ENCODE measurements at regions not wholly inside any gene's neighbourhood (a gene's known extent, or its start where the extent isn't known, plus 50 kb on each side); places are given as distances from the start of the nearest gene placed in this dataset.

DNA sequence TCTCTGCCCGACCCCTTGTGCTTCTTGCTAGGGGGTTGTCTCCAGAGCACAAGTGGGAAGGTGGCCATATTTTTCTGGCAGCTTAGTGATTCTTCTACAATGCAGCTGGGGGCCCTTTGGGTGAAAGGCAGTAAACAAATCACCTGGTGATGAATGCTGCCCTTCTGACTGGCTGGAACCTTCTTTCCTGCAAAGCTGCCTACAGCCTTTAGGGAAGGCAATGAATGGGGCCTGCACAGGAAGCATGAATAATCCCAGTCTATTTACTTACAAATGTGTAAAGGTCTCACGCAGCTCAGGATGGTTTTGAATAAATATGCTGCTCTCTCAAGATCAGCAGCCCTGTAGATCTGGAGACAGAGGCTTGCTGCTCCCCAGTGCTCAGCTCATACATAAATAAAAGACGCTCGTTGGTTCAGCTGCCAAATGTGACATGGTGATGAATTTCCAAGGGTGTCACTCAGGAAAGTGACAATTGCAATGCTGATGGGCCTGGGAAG lies 289.2 kb downstream of the TDRD15 start:
- FAIRE-seq (no peak), ATAC-seq (no peak), DNase-seq (no peak)
- H3K36me3 ChIP-seq = no peaks in the 10 kb centered on the region
- intact Hi-C loops (cut with DNase I) = no loop called here
- TF ChIP-seq, protein P1, sequence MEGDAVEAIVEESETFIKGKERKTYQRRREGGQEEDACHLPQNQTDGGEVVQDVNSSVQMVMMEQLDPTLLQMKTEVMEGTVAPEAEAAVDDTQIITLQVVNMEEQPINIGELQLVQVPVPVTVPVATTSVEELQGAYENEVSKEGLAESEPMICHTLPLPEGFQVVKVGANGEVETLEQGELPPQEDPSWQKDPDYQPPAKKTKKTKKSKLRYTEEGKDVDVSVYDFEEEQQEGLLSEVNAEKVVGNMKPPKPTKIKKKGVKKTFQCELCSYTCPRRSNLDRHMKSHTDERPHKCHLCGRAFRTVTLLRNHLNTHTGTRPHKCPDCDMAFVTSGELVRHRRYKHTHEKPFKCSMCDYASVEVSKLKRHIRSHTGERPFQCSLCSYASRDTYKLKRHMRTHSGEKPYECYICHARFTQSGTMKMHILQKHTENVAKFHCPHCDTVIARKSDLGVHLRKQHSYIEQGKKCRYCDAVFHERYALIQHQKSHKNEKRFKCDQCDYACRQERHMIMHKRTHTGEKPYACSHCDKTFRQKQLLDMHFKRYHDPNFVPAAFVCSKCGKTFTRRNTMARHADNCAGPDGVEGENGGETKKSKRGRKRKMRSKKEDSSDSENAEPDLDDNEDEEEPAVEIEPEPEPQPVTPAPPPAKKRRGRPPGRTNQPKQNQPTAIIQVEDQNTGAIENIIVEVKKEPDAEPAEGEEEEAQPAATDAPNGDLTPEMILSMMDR (IDR thresholded peaks at IDR 0.05) = no peak
- no peak overlapping the region for H3K4me3 ChIP-seq
- WGBS, 2 donors = 47 to 55% methylated on average over 4 of the region's 4 CpGs
- H3K9me3 ChIP-seq = no peaks in the 10 kb centered on the region
- no peak overlapping the region for H3K27ac ChIP-seq
- no peaks in the 10 kb centered on the region for H3K4me1 ChIP-seq
- H3K27me3 ChIP-seq = no peaks in the 10 kb centered on the region

DNA sequence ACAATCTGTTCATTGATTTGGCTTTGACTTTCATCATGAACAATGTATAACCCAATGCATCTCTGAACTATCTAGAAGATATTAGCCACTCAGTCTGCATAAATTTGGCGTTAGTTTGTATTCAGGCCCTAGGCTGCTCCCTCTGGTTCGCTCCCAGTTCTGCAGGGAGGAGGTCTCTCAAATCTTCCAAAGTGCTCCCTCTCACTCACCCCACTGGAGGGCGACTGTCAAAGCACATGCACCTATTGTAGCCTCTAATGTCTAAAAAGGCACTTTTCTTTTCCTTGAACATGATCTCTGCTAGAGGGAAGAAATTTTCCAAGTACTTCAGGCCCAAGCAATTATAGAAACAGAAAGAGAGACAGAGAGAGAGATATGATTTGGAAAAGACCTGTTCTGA lies 291.5 kb downstream of the TDRD15 start:
- Histone ChIP-seq H3K9me3 (no peaks in the 10 kb centered on the region), H3K36me3 (no peaks in the 10 kb centered on the region), H3K4me3 (no peak overlapping the region), H3K4me1 (no peaks in the 10 kb centered on the region), H3K27ac (no peak overlapping the region), H3K27me3 (no peaks in the 10 kb centered on the region)
- FAIRE-seq (no peak), ATAC-seq (no peak), DNase-seq (no peak)
- TF ChIP-seq, protein P1 (IDR thresholded peaks at IDR 0.05) = no peak
- WGBS, 2 donors = 63 to 68% methylated on average over 3 of the region's 3 CpGs
- intact Hi-C loops (cut with DNase I) = no loop called here

- Histone ChIP-seq H3K27me3 (no peaks in the 10 kb centered on the region), H3K36me3 (no peaks in the 10 kb centered on the region), H3K9me3 (no peaks in the 10 kb centered on the region), H3K27ac (no peak overlapping the region), H3K4me1 (no peaks in the 10 kb centered on the region), H3K4me3 (no peak overlapping the region)
- no peak for DNase-seq
- intact Hi-C loops (cut with DNase I) = no loop called here
- TF ChIP-seq, protein P1 (IDR thresholded peaks at IDR 0.05) = no peak
- no peak for FAIRE-seq
- no peak for ATAC-seq
Observed at GRCh38 chr2:21416226-21416625, 292.5 kb downstream of the TDRD15 start.

DNA sequence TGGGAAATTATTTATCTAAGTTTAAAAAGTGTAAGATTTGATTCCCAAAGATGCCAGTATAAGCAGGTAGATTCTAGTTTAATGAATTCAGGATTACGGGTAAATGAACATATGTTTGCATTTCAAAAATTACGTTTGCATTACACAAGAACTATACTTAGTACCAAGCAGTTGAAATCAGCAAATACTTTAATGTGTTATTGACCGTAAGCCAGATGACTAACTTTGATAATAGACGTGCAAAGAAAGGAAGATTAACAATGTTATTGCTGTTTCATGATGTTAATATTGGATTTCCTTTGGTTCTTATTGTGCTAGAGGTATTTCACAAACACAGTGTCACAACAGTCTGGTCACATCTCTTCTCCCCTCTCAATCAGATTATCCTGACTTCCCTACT lies 294.7 kb downstream of the TDRD15 start:
- Histone ChIP-seq H3K27ac (no peak overlapping the region), H3K4me3 (no peak overlapping the region), H3K4me1 (no peaks in the 10 kb centered on the region), H3K27me3 (no peaks in the 10 kb centered on the region), H3K36me3 (no peaks in the 10 kb centered on the region), H3K9me3 (no peaks in the 10 kb centered on the region)
- WGBS, 2 donors = 14 to 15% methylated on average over 4 of the region's 4 CpGs
- intact Hi-C loops (cut with DNase I) = no loop called here
- TF ChIP-seq, protein P1 (IDR thresholded peaks at IDR 0.05) = no peak
- DNase-seq (no peak), ATAC-seq (no peak), FAIRE-seq (no peak)

GRCh38 chr2:21420553-21421335 lies 297.0 kb downstream of the TDRD15 start:
- H3K27me3 ChIP-seq = no peaks in the 10 kb centered on the region
- H3K4me3 ChIP-seq = no peak overlapping the region
- no peak for DNase-seq
- no peaks in the 10 kb centered on the region for H3K9me3 ChIP-seq
- intact Hi-C loops (cut with DNase I) = no loop called here
- no peaks in the 10 kb centered on the region for H3K4me1 ChIP-seq
- no peak for FAIRE-seq
- H3K36me3 ChIP-seq = no peaks in the 10 kb centered on the region
- 70 to 82% methylated on average over 10 of the region's 10 CpGs for WGBS, 2 donors
- ATAC-seq = no peak
- H3K27ac ChIP-seq = no peak overlapping the region
- TF ChIP-seq, protein P1 (IDR thresholded peaks at IDR 0.05) = no peak

Data from pancreas (tissue), 10 donors.